Fibroblast of villous mesenchyme (primary cell): ENCODE measurements at regions not wholly inside any gene's neighbourhood (a gene's known extent, or its start where the extent isn't known, plus 50 kb on each side); places are given as distances from the start of the nearest gene placed in this dataset.
"Not testable (repeated sequence)": the region's sequence is repeated elsewhere in the genome, so short reads cannot be mapped to it uniquely, and the experiment has no call there.

ENCODE experiments used
- DNase-seq: peaks from one replicate; pipeline ENCODE4 v3.0.0-alpha.2; 2010; ENCODE audit warnings: low read depth
- H3K4me3 ChIP-seq: 2 replicates; pipeline ENCODE4 v1.5.1; 2011; ENCODE audit warnings: low read depth, mild to moderate bottlenecking, low read length
- CTCF ChIP-seq: IDR thresholded peaks from 2 replicates; pipeline ENCODE4 v1.5.1; 2012; ENCODE audit warnings: low read depth, mild to moderate bottlenecking, low read length; ENCODE audit not compliant: insufficient read depth

DNA sequence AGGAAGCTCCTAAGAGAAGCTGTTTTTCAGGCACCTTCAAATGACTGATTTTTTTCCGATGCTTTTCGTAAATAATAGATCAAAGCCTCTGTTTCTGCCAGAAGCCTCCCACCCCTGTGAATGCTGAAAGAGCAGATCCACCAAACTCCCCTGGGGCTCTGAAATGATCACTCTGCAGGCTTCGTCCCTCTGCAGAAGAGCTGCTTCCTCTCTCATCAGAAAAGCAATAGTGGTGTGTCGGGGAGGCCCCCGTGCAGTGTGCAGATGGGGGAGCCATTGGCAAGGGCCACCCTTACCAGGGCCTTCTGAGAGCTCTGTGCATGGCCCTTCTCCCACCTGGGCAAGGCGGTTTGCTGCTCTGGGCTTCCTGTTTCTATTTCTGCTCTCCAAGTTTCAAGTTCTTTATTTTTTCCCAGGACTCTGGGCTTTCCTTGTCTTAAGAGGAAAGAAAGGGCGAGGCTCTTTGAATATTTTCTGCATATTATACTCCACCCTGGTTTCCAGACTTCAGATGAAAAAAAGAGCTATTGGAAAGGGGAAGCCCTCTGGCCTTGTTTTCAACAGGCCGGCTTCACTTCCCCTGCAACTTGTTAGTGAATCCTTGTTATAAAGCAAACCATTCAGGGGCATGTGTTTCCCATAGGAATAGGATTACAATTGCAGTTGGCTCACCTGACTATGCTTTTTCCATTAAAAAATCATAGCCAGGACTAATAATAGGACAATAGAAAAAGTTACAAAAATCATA lies 155.2 kb downstream of the TTLL2 start:
- no peak for TF ChIP-seq CTCF
- DNase-seq: no peak

GRCh38 chr6:167481307-167481926 lies 156.5 kb downstream of the TTLL2 start:
- DNase-seq: no peak
- H3K4me3 ChIP-seq: no peak overlapping the region
- no peak for TF ChIP-seq CTCF

More for the DNA sequence above, 155.2 kb downstream of the TTLL2 start:
- H3K4me3 ChIP-seq: no peak overlapping the region

- not testable (repeated sequence) for H3K4me3 ChIP-seq, DNase-seq
Measured at GRCh38 chr6:167482801-167483200, 157.9 kb downstream of the TTLL2 start.

DNA sequence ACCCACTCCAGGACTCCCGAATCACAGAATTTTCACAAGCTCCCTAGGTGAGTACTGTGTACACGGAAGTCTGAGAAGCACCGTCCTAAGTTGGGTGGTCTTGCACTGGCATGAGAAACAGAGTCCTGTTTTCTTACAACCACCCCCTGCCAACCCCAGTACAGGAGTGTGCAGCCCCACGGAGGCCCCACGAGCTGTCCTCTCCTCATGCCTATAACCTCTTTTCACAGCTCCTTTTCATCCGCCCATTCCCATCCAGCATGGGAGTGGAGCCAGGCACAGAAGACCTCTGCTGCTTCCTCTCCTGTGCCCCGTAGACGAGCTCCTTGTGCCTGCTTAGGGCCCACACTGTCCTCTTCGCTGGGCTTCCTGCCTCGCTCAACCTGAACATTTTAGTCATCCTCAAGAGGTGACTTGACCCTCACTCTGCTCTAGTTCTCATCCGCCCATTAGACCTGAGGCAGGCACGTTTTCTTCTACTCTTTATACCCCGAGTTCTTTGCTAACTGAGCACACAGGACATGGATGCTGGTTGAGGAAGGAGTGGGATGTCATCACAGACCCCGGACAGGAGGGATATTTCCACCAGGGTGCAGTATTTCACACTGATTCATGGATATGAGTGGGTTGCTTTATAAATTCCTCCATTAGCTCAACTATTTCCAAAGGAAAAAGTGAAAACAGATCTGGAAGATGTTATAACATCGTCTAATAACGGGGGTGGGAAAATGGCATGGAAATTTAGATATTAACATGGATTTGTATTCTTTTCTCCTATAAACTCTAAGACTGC lies 160.5 kb downstream of the TTLL2 start:
- peak; percentile 22 for TF ChIP-seq CTCF
- DNase-seq: peak; percentile 2
- H3K4me3 ChIP-seq: no peak overlapping the region

DNA sequence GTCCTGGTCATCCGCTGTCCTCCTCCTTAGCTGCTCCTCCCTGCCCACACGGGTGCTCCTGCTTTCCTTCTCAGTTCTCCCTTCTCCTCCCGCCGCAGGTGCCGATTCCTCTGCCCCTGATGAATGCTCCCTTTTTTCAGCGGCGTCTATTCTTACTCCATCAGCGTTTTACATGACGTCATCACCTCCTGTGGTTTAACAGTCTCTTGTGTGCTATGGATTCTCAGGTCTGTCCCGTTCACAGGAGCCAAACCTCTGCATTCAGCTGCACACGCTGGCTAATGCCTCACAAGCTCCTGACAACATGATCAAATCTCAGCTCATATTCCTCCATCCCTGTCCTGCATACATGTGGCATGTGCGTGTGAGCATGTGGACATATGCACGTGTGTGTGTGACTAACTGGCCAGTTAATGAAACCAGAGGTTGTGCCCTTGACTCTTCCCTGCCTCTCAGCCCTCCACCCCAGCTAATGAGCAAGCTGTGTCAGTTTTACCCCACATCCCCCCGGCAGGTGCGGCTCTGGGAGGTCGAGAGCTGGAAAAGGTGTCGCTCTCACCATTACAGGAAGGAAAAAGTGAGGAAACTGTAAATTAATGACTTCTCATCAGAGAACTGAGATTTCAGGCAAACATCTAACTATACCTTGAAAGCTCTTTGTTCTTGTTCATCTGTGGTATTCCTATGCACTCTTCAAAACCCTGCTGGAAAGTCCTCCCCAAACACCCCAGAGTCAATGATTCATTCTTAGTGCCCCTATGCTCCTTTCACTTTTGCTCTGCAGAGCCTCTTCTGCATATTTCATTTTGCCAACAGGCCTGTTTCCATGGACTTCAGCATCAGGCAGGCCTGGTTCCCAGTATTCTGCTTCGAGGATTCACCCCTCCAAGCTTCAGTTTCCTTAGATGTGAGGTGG lies 163.1 kb downstream of the TTLL2 start:
- no peak for TF ChIP-seq CTCF
- no peak for DNase-seq
- H3K4me3 ChIP-seq: no peak overlapping the region

DNA sequence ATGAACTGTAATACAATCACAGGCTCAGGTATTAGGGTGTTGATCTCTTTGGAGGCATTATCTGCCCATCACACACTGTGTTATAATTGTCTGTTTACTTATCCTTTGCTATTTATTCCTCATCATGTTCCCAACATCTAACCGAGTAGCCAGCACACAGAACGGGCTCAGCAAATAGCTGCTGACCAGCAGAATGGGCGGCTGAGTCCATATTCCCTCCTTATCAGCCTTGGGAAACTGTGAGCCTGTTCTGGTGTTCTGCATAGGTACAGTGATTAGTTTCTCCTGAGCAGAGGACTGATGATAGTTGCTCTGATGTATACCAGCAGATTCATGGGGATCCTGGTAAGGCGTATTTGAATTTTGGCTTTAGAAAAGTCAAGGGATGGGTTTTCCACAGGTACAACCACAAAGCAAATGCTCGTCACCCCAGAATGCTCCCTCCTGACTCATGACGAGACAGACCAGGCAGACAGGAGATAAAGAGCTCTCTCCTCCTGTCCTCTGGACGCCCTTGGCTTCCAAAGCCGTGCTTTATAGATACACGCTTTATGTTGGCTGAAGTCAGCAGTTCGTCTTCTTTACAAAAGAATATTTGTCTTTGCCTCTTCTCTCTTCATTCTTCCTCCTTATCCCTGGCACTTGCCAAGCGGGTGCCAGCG lies 166.7 kb downstream of the TTLL2 start:
- no peak for DNase-seq
- TF ChIP-seq CTCF: no peak
- H3K4me3 ChIP-seq: no peak overlapping the region
